ENCODE measurements at regions not wholly inside any gene's neighbourhood (a gene's known extent, or its start where the extent isn't known, plus 50 kb on each side); places are given as distances from the start of the nearest gene placed in this dataset.

GRCh38 chr4:37165844-37166243 lies 78.7 kb upstream of the NWD2 start:
- TF ChIP-seq CTCF (IDR thresholded peaks at IDR 0.05) (no peak), POLR2A (IDR thresholded peaks at IDR 0.05) (no peak), POLR2AphosphoS5 (IDR thresholded peaks at IDR 0.05) (no peak)
